GM19043 (cell line): ENCODE measurements at regions not wholly inside any gene's neighbourhood (a gene's known extent, or its start where the extent isn't known, plus 50 kb on each side); places are given as distances from the start of the nearest gene placed in this dataset.

ENCODE experiments used
- ATAC-seq: cut with Tn5 transposase; IDR thresholded peaks from one replicate; pipeline ENCODE4 v1.9.1; 2021; ENCODE audit warnings: low read depth; ENCODE audit not compliant: unreplicated experiment

DNA sequence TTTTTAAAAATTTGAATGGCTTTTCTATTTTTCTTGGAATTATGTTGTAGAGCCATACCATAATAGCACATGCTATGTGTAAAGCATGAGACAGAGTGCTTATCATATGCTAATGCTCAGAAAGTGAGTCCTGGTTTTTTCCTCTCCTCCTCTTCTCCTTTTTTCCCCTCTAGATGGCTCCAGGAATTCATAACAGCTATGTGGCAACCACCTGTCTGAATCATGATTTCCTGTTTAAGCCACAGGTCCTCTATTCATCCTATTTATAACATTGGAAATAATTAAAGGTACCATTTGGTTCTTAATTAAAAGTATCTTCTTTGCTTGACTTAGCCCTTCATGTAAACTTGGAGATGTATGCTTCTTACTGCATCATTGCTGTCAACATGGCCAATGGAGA, 260.0 kb upstream of the MAP3K7 start:
- ATAC-seq: no peak

GRCh38 chr6:90835596-90836212, 248.8 kb upstream of the MAP3K7 start:
- no peak for ATAC-seq

DNA sequence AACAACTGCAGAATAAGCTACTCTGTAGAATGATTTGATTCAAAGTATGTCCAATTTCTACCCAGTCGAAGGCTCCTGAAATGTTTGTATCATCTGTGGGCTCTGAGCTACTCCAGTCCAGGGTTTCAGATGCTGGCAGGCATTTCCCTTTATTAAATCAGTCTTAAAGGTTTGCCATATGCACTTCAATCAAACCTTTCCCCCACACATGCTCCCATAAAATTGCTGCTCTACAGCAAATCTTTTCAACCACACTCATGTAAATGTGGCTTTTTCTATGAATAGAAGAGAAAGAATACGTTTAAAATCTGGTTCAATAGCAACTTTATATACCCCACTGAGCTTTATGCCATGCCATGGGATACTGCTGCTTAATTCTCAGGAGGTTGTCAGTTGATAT, 242.4 kb upstream of the MAP3K7 start:
- ATAC-seq: no peak

DNA sequence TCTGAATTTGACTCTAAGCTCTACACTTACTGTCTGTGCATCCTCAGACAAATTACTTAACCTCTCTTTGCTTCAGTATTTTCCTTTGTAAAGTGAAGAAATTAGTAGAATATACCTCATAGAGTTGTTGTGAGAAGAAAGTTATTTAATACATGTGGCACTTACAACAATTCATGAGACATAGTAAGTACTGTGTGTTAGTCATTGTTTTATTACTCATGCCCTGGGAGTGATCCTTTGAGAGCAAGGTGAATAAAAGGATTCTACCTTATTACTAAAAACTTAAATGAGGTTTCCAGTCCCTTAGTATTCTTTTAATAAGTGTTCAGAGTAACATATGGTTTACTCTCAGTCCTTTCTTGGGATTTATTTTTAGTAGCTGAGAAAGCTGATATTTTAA, 233.6 kb upstream of the MAP3K7 start:
- ATAC-seq: no peak

DNA sequence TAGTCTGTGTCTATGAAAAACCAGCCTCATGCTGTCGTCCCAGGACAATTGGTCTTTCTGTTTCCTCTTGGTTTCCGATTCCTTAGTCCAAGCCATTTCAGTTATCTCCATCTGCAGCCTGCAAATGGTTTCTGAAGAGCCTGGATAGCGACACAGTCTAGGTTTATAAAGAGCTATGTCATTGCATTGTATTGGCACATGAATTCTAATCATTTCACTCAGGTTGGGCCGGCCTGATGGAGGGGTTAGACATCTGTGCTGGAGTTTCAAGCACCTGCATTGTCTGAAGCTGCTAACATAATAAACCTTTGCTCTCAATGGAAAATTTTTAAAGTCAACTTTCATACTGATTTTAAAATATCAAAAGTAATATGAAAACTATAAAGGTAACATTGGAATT, 232.6 kb upstream of the MAP3K7 start:
- ATAC-seq: no peak

- ATAC-seq: no peak
Observed at GRCh38 chr6:90818163-90818562, 231.3 kb upstream of the MAP3K7 start.

GRCh38 chr6:90816764-90817163, 229.9 kb upstream of the MAP3K7 start:
- ATAC-seq: no peak

DNA sequence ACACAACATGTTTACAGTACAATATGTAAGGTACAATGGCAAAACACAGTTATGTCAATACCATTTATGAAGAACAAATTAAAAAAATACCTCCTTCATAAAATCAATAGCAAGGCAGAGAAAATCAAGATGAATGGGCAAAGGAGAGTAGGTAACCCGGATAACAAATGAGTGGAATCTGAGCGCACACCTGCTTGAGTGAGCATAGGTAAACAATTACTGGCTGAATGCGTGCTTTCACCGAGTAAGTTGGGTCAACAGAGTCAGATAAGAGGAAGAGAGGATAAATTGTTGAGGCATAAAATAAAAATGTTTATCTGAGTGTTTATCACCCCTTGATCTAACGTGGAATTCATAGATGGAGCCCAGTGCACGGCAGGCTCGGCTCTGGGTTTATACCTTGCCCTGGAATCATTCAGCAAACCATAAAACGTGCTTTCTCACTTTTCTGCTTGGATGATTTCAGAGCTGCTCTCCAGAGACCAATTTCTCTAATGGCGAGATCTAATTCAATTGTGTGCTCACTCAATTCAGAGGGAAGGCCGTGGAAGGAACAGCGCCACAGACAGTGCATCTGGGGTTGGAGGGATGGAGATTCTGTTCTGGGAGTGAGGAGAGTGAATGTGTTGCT, 224.8 kb upstream of the MAP3K7 start:
- ATAC-seq: no peak

GRCh38 chr6:90809035-90809434, 222.2 kb upstream of the MAP3K7 start:
- no peak for ATAC-seq

DNA sequence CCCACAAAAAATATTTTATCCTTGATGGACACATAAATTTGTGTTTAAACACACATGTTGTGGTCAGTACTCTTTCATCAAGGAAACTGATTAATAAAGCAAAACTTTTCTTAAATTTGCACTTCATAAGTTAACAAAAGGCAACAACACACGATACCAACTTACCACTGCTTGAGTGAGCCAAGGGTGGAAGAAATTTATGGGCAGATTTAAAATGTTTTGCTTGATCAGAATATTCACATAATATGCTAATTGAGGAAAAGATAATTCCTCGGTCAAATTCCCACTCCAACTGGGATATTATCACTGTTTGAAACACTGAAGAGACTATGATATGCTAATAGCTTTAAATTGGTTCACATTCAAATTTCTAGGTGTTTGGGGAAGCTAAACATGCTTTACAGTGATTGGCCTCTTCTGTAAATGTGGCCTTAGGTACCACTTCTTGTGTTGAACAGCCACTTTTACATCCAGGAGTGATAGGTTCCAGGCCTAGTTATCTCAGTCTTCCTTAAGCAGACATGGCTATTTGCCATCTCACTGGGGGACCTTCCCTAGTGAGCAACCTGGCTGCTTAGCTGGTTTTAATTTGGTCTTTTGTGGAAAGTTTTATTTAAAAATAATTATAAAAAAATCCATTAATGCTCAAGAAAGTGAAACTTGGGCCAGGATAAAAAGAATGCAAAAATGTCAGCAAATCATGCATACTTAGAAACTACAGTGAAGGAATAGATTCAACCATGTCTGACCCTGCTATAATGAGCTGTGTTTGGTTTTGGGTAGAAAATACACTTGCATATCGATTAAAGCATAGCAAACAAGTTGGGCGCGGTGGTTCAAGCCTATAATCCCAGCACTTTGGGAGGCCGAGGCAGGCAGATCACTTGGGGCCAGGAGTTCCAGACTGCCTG, 221.2 kb upstream of the MAP3K7 start:
- no peak for ATAC-seq

DNA sequence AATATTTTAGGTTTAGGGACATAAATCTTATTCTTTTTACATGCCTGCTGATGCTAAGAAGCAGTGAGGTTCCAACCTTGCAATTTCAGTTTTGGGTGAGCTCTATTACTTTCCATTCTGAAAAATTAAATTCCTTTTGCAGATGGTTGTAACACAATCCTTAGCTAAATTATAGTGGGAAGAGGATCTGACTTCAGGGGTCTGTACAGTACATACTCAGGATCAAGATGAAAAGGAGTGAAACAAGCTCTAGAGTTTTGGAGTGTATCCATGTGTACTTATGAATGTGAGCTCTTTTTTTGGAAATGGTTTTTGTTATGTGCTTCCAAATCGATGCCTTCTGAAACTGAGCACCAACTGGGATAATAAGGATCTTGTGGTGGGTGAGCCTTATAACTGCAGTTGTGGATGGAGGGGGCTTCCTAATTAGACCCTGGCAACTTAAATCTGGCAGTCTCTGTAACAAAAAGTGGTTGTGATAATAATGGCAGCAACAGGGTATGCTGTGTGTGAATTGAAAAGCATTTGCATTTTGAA, 218.8 kb upstream of the MAP3K7 start:
- no peak for ATAC-seq

GRCh38 chr6:90803956-90804355, 217.1 kb upstream of the MAP3K7 start:
- ATAC-seq: no peak

GRCh38 chr6:90795078-90795477, 208.2 kb upstream of the MAP3K7 start:
- no peak for ATAC-seq

DNA sequence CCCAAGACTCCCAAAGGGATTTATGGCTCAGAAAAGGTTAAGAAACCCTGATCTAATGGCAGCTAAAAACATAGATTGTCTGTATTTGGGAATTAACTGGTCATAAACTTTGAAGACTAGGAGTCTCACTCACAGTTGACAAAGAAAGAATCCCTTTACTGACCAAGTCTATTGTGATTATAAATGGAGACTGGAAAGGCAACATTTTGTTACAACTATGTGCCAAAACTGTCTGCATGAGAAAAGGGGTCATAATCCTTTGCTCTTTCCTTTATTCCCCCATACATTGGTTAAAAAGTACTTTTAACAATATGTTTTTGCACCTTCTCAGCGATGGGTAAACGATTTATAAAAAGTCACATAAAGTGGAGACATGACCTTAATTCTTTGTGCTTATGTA, 206.9 kb upstream of the MAP3K7 start:
- no peak for ATAC-seq

DNA sequence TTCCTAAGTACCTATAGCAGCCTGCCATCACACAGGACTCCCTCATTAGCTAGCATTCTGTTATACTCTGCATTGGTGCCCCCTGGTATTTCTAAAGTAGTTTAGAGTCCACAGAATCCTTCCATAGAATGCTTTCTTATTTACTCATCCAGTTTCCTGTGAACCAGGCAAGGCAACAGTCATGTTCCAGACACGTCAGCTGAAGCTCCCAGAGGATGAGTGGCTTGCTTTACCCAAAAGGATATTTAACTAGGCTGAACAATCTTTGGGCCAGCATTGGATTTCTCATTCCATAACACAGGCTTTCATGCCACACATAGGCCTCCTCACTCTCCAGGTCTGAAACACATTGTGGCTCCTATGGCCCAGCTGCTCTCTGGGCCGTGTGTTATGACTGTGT, 203.8 kb upstream of the MAP3K7 start:
- no peak for ATAC-seq

DNA sequence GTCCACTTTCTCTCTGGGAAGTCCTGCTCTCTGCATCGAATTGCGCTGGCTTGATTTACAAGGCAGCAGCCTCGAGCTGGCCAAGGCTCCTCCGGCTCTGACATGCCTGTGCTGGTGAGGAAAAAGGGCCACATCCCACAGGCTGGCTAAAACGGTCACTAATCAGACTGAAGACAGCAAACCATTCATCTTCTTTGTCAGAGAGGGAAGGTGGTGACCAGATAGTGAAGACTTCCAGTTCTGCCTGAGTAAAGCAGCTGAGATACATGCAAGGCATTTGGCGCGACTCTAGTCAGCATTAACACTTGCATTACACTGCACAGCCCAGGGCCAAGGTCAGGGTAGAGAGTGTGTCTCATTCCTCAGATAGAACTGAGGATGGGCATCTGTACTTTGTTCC, 203.2 kb upstream of the MAP3K7 start:
- no peak for ATAC-seq

GRCh38 chr6:90788781-90789180, 201.9 kb upstream of the MAP3K7 start:
- no peak for ATAC-seq

- no peak for ATAC-seq
Observed at GRCh38 chr6:90787446-90787845, 200.6 kb upstream of the MAP3K7 start.

- no peak for ATAC-seq
Observed at GRCh38 chr6:90780778-90781177, 193.9 kb upstream of the MAP3K7 start.

- ATAC-seq: no peak
Observed at GRCh38 chr6:90780141-90780540, 193.3 kb upstream of the MAP3K7 start.

DNA sequence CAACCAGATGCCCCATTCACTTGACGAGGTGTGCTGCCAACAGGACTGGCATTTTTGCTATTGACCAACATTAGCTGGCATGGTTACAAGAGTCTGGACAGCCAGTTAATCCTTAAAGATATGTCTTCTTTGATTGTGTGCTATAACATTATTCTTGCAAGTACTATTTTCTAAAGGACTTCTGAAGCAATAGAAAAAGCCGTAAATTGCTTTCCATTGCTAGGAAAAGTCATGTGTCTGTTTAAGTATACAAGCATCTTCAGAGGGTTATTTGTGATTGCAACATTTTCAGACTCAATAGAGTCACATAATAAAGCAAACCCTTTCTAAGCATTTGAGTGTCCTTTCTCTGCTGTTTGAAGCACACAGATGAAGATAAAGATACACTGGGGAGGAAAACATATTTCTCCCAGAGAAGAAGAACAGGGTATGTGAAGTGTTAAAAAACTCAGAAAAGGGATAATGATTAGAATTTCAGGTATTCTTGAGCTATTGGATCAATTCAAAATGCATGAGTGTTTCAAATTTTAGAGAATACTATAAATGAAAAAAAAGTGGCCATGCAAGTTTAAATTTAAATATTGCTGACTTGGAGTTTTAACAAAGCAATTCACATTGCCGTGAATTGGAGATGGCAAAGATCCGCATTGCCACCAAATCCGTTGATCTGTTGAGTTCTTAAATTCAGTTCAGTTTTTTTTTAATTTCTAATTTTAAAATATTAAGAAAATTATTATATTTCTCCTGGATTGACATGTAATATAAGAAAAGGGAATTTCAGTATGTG, 191.7 kb upstream of the MAP3K7 start:
- ATAC-seq: no peak
